HFFc6 (cell line): ENCODE measurements at regions not wholly inside any gene's neighbourhood (a gene's known extent, or its start where the extent isn't known, plus 50 kb on each side); places are given as distances from the start of the nearest gene placed in this dataset.

Experiments
- DNase-seq: peaks from one replicate; pipeline ENCODE4 v3.0.0-alpha.2; 2018
- H3K27ac Mint-ChIP-seq: 2 replicates; pipeline ENCODE4 v1.8.0; 2020; ENCODE audit warnings: mild to moderate bottlenecking, mixed read lengths
- H3K27me3 Mint-ChIP-seq: 2 replicates; pipeline ENCODE4 v1.8.0; 2021; ENCODE audit warnings: mild to moderate bottlenecking, moderate library complexity, mixed read lengths; ENCODE audit not compliant: insufficient read depth
- H3K36me3 Mint-ChIP-seq: 2 replicates; pipeline ENCODE4 v1.8.0; 2021; ENCODE audit warnings: low read depth, mixed read lengths
- H3K4me1 Mint-ChIP-seq: 2 replicates; pipeline ENCODE4 v1.8.0; 2020; ENCODE audit warnings: low read depth, mixed read lengths
- H3K4me3 Mint-ChIP-seq: 2 replicates; pipeline ENCODE4 v1.8.0; 2020; ENCODE audit warnings: mild to moderate bottlenecking, moderate library complexity, mixed read lengths
- H3K9me3 Mint-ChIP-seq: 2 replicates; pipeline ENCODE4 v1.8.0; 2020; ENCODE audit warnings: mild to moderate bottlenecking, mixed read lengths
- TF ChIP-seq, protein P1 (sequence below): fragments of 200-600 bp; sonication (generic); IDR thresholded peaks from 2 replicates; pipeline ENCODE4 v1.5.0; 2021; ENCODE audit warnings: antibody characterized with exemption, mild to moderate bottlenecking

DNA sequence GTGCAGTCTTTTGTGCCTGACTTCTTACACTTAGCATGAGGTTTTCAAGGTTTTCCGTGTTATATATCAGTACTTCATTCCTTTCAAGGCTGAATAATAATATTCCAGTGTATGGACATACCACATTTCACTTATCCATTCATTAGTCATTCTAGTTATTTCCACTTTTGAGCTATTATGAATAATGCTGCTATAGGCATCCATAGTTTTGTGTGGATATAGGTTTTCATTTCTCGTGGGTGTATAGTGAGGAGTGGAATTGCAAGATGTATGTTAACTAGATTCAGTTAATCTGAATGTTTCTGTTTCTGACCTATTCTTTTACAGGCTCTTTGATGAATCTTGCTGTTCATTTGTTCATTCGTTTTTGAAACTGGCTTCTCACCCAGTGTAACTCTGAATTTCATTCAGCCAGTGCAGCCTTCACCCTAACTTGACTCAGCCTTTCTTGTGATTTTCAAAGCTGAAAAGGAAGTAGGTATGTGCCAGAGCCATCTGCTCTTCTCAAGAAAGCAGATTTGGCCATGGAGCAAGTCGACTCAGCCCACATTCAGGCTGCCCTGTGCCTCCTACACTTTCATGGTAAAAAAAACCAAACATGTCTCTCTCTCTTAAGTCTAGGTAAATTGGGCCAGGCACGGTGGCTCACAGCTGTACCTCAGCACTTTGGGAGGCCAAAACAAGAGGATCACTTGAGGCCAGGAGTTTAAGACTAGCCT lies 56.3 kb upstream of the NOCT start:
- no peak overlapping the region for H3K27ac Mint-ChIP-seq
- TF ChIP-seq, protein P1, sequence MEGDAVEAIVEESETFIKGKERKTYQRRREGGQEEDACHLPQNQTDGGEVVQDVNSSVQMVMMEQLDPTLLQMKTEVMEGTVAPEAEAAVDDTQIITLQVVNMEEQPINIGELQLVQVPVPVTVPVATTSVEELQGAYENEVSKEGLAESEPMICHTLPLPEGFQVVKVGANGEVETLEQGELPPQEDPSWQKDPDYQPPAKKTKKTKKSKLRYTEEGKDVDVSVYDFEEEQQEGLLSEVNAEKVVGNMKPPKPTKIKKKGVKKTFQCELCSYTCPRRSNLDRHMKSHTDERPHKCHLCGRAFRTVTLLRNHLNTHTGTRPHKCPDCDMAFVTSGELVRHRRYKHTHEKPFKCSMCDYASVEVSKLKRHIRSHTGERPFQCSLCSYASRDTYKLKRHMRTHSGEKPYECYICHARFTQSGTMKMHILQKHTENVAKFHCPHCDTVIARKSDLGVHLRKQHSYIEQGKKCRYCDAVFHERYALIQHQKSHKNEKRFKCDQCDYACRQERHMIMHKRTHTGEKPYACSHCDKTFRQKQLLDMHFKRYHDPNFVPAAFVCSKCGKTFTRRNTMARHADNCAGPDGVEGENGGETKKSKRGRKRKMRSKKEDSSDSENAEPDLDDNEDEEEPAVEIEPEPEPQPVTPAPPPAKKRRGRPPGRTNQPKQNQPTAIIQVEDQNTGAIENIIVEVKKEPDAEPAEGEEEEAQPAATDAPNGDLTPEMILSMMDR, result no peak
- peaks cover 14% of the 10 kb centered on the region for H3K27me3 Mint-ChIP-seq
- H3K9me3 Mint-ChIP-seq, result no peaks in the 10 kb centered on the region
- H3K4me1 Mint-ChIP-seq, result peaks cover 3% of the 10 kb centered on the region
- H3K36me3 Mint-ChIP-seq, result no peaks in the 10 kb centered on the region
- H3K4me3 Mint-ChIP-seq, result no peak overlapping the region
- DNase-seq, result no peak

DNA sequence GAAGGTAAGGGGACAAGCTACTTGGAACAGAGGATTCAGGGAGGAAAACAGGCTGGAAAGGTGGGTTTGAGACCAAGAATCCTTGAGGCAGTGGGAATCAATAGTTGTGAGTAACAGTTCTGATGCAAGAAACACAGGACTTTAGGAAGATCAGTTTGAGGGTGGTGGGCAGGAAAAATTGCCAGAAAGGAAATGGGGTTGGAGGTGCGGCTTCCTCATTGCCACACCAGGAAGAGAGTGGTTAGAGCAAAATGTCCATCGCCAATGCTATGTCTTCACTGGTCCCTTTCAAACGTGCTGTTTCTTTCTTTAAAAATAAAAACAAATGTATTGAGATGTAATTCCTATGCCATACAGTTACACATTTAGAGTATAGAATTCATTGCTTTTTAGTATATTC lies 57.1 kb upstream of the NOCT start:
- no peak overlapping the region for H3K27ac Mint-ChIP-seq
- H3K9me3 Mint-ChIP-seq, result no peaks in the 10 kb centered on the region
- no peaks in the 10 kb centered on the region for H3K36me3 Mint-ChIP-seq
- DNase-seq, result no peak
- peaks cover 10% of the 10 kb centered on the region for H3K4me1 Mint-ChIP-seq
- no peak overlapping the region for H3K4me3 Mint-ChIP-seq
- TF ChIP-seq, protein P1, result no peak
- H3K27me3 Mint-ChIP-seq, result peaks cover 17% of the 10 kb centered on the region

DNA sequence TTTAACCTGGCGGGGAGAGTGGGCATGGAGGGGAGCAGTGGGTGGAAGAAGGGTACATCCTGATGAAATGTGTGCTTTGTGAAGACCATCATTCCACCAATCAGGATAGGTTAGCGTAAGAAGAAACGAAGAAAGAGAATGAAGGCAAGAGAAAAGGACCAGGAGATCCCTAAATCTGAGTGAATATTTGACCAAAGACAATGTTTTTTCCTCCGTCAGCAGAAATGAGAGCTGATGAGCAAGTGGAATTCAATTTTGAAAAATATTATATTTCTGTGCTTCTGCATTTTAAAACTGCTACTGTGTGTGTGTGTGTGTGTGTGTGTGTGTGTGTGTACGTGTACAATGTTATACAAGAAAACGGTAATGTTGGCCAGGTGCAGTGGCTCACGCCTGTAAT lies 58.3 kb upstream of the NOCT start:
- H3K36me3 Mint-ChIP-seq, result no peaks in the 10 kb centered on the region
- no peak for DNase-seq
- H3K27ac Mint-ChIP-seq, result no peak overlapping the region
- TF ChIP-seq, protein P1, result no peak
- peaks cover 18% of the 10 kb centered on the region for H3K27me3 Mint-ChIP-seq
- no peaks in the 10 kb centered on the region for H3K9me3 Mint-ChIP-seq
- H3K4me1 Mint-ChIP-seq, result peaks cover 10% of the 10 kb centered on the region
- H3K4me3 Mint-ChIP-seq, result no peak overlapping the region

DNA sequence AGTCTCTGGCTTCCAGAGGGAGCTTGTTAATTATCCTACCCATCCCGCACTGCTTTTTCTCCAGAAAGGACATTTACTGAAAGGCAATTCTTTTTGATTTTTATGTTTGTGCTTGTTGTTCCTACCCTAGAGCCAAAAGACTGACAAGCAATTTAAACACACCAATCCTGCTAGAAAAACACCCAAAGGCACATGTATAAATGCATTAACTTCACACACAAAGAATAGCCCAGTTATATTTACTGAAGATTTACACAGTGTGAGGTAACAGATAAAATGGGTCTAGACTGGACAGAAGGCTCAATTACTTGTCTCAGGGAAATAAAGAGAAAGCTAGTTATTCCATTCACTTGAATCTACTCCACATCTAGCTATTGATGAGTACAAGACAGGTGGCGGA lies 61.2 kb upstream of the NOCT start:
- TF ChIP-seq, protein P1, result no peak
- Mint-ChIP-seq H3K27ac (no peak overlapping the region; the same call in 1 of the 2 replicates), H3K9me3 (no peaks in the 10 kb centered on the region), H3K36me3 (no peaks in the 10 kb centered on the region), H3K4me1 (peaks cover 10% of the 10 kb centered on the region), H3K27me3 (peaks cover 17% of the 10 kb centered on the region), H3K4me3 (no peak overlapping the region)
- DNase-seq, result no peak

DNA sequence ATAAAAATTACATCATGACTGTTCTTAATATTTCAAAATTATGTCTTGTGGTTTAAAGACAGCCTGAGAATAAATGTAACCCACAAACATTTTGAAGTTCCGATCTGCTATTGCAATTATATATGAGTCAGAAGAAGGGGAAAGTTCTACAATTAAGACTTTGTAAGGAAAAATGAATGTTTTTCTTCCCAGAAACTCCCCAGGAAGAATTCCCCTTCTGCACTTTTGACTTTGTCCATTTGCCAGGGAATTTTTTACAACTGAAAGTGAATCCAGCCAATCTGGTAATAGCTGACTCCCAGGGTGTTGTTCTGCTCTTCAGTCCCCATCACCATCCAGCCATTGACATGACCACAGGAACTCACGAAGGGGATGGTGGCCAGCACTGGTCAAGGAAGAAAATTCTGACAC lies 61.6 kb upstream of the NOCT start:
- H3K36me3 Mint-ChIP-seq, result no peaks in the 10 kb centered on the region
- H3K4me1 Mint-ChIP-seq, result peaks cover 10% of the 10 kb centered on the region
- no peaks in the 10 kb centered on the region for H3K9me3 Mint-ChIP-seq
- peak; percentile 55 for DNase-seq
- TF ChIP-seq, protein P1, result no peak
- no peak overlapping the region; the same call in 1 of the 2 replicates for H3K27ac Mint-ChIP-seq
- no peak overlapping the region for H3K4me3 Mint-ChIP-seq
- H3K27me3 Mint-ChIP-seq, result peaks cover 17% of the 10 kb centered on the region
